BJ (cell line): ENCODE measurements at regions not wholly inside any gene's neighbourhood (a gene's known extent, or its start where the extent isn't known, plus 50 kb on each side); places are given as distances from the start of the nearest gene placed in this dataset.

ENCODE experiments used
- CTCF ChIA-PET: fragments of 350-600 bp; formaldehyde crosslinking; extraction: SDS; loops from one replicate; lab custom pipeline; 2021; ENCODE audit warnings: antibody characterized with exemption, inconsistent platforms; lab: Yijun Ruan, JAX
- POLR2A ChIA-PET: fragments of 300-600 bp; sonication (Branson Sonifier 250); formaldehyde crosslinking; extraction: SDS; loops from one replicate; lab custom pipeline; 2021; ENCODE audit warnings: antibody characterized with exemption; lab: Charles Lee
- DNase-seq: peaks from one replicate; pipeline ENCODE4 v3.0.0-alpha.2; 2011; ENCODE audit warnings: low read depth
- H3K27me3 ChIP-seq: 2 replicates; pipeline ENCODE4 v1.6.0; 2011; ENCODE audit warnings: low read length; ENCODE audit not compliant: control insufficient read depth, insufficient read depth
- H3K36me3 ChIP-seq: 2 replicates; pipeline ENCODE4 v1.5.1; 2011; ENCODE audit warnings: low read length; ENCODE audit not compliant: control insufficient read depth, insufficient read depth
- H3K4me3 ChIP-seq: 2 replicates; pipeline ENCODE4 v1.5.1; 2011; ENCODE audit warnings: low read depth, mild to moderate bottlenecking, control low read depth, low read length
- CTCF ChIP-seq: IDR thresholded peaks from 2 replicates; pipeline ENCODE4 v1.5.1; 2011; ENCODE audit warnings: low read depth, mild to moderate bottlenecking, control low read depth, inconsistent platforms, low read length, moderate library complexity; ENCODE audit not compliant: insufficient read depth

DNA sequence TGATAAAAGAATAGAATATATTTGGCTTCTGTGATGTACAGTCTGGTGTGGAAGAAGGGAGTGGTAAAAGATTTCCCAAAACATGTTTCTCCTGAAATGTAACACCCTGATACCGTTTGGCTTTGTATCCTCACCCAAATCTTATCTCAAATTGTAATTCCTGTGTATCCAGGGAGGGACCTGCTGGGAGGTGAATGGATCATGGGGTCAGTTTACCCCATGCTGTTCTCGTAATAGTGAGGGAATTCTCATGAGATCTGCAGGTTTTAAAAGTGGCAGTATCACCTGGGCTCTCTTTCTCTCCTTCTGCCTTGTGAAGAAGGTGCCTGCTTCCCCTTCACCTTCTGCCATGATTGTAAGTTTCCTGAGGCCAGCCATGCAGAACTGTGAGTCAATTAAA lies 1070.8 kb downstream of the IGSF11 start:
- ChIA-PET POLR2A (no interaction called here), CTCF (no interaction called here)
- no peaks in the 10 kb centered on the region for H3K27me3 ChIP-seq
- no peak overlapping the region for H3K4me3 ChIP-seq
- no peaks in the 10 kb centered on the region for H3K36me3 ChIP-seq
- no peak for DNase-seq
- TF ChIP-seq CTCF, result no peak

GRCh38 chr3:117964814-117965213 lies 1069.8 kb downstream of the IGSF11 start:
- Histone ChIP-seq H3K27me3 (no peaks in the 10 kb centered on the region), H3K36me3 (no peaks in the 10 kb centered on the region), H3K4me3 (no peak overlapping the region)
- ChIA-PET CTCF (no interaction called here), POLR2A (no interaction called here)
- DNase-seq, result no peak
- TF ChIP-seq CTCF, result no peak

DNA sequence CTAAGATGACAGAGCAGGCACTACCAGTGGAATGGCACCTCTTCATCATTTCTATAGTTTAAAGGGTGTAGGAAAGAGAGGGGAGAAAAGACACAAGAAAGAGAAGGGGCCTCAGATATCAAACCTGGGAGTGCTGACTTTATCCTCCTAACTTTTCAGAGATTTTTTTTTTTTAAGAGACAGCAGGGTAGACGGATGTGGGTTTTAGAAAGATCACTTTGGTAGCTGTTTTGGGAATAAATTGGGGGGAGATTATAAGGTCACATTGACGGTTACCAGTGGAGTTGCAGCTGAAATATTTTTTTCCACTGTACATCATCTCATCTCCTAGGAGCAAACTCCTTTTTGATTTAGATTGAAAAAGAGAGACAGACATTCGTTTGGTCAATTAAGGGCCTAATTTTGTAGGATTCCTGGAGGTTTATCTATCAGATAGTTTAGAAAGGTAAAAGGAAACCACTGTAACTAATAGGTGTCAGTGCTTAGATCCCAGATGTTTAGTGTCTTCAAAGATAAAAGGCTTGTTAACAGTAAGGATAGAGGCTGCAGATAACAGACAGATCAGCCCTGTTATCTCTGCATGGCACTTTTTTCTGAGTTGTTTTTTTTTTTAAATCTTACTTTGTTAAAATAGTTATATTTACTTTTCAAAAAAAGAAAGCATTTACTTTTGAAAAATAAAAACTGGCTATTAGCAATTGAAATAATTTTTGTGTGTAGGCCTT lies 1057.0 kb downstream of the IGSF11 start:
- Histone ChIP-seq H3K4me3 (no peak overlapping the region), H3K36me3 (no peaks in the 10 kb centered on the region), H3K27me3 (no peaks in the 10 kb centered on the region)
- DNase-seq, result no peak
- ChIA-PET CTCF (interaction anchor here (1.3 kb wide), 1 partner anchor 20 kb away, joined by 6 read pairs; no protein-coding TSS in a partner anchor), POLR2A (no interaction called here)
- TF ChIP-seq CTCF, result no peak

- Histone ChIP-seq H3K27me3 (no peaks in the 10 kb centered on the region), H3K36me3 (no peaks in the 10 kb centered on the region), H3K4me3 (no peak overlapping the region)
- no peak for TF ChIP-seq CTCF
- no peak for DNase-seq
- CTCF ChIA-PET, result interaction anchor here (1.4 kb wide), 1 partner anchor 18 kb away, joined by 4 read pairs; no protein-coding TSS in a partner anchor
- POLR2A ChIA-PET, result no interaction called here
Measured at GRCh38 chr3:117979466-117979865, 1055.2 kb downstream of the IGSF11 start.

GRCh38 chr3:117987256-117987655 lies 1047.4 kb downstream of the IGSF11 start:
- no peak overlapping the region for H3K4me3 ChIP-seq
- TF ChIP-seq CTCF, result no peak
- CTCF ChIA-PET, result interaction anchor here (4.4 kb wide), 1 partner anchor 10 kb away, joined by 17 read pairs; no protein-coding TSS in a partner anchor
- H3K36me3 ChIP-seq, result no peaks in the 10 kb centered on the region
- no peak for DNase-seq
- POLR2A ChIA-PET, result no interaction called here
- no peaks in the 10 kb centered on the region for H3K27me3 ChIP-seq
